CD8-positive, alpha-beta memory T cell (primary cell): ENCODE measurements at regions not wholly inside any gene's neighbourhood (a gene's known extent, or its start where the extent isn't known, plus 50 kb on each side); places are given as distances from the start of the nearest gene placed in this dataset.

Source experiments
- CTCF ChIA-PET: fragments of 350-600 bp; sonication (Branson Sonifier 250); formaldehyde crosslinking; loops from one replicate; lab custom pipeline; 2021; ENCODE audit warnings: antibody characterized with exemption; lab: Charles Lee
- POLR2A ChIA-PET: fragments of 350-600 bp; sonication (Branson Sonifier 250); formaldehyde crosslinking; loops from one replicate; lab custom pipeline; 2021; ENCODE audit warnings: antibody characterized with exemption; lab: Charles Lee
- DNase-seq, 5 donors: peaks; one replicate each; pipeline versions ENCODE4 v3.0.0 to v3.0.0-alpha.2; 2020 to 2022; ENCODE audit warnings: mixed read lengths in 1 of 5
- H3K27ac ChIP-seq: one replicate; pipeline ENCODE4 v1.7.0; 2013; ENCODE audit warnings: low read depth, mild to moderate bottlenecking, low read length, moderate library complexity
- H3K27me3 ChIP-seq: 2 replicates; pipeline ENCODE4 v1.7.0; 2013; ENCODE audit warnings: low read length, mild to moderate bottlenecking; ENCODE audit not compliant: insufficient read depth, poor library complexity, severe bottlenecking
- H3K36me3 ChIP-seq: 2 replicates; pipeline ENCODE4 v1.7.0; 2013; ENCODE audit warnings: mild to moderate bottlenecking, low read length, moderate library complexity; ENCODE audit not compliant: insufficient read depth
- H3K4me1 ChIP-seq: 2 replicates; pipeline ENCODE4 v1.7.0; 2013; ENCODE audit warnings: mild to moderate bottlenecking, low read length, moderate library complexity; ENCODE audit not compliant: insufficient read depth
- H3K4me3 ChIP-seq: 2 replicates; pipeline ENCODE4 v1.7.0; 2013; ENCODE audit warnings: mild to moderate bottlenecking, low read length
- H3K9me3 ChIP-seq: 2 replicates; pipeline ENCODE4 v1.7.0; 2013; ENCODE audit warnings: mild to moderate bottlenecking, low read length
- H3K27ac Mint-ChIP-seq, 8 donors: one replicate each; pipeline ENCODE4 v1.8.0; 2020 to 2021; ENCODE audit warnings: mixed read lengths in 8 of 8, mild to moderate bottlenecking in 6 of 8, inconsistent platforms in 3 of 8, moderate library complexity in 3 of 8
- H3K27me3 Mint-ChIP-seq, 2 donors: one replicate each; pipeline ENCODE4 v1.8.0; 2020 to 2021; ENCODE audit warnings: mixed read lengths in 2 of 2, mild to moderate bottlenecking in 1 of 2, moderate library complexity in 1 of 2
- H3K36me3 Mint-ChIP-seq, 3 donors: one replicate each; pipeline ENCODE4 v1.8.0; 2020 to 2021; ENCODE audit warnings: mixed read lengths in 3 of 3, inconsistent platforms in 1 of 3, mild to moderate bottlenecking in 1 of 3
- H3K4me1 Mint-ChIP-seq, 3 donors: one replicate each; pipeline ENCODE4 v1.8.0; 2020 to 2021; ENCODE audit warnings: mixed read lengths in 3 of 3, inconsistent platforms in 1 of 3, mild to moderate bottlenecking in 1 of 3
- H3K4me3 Mint-ChIP-seq, 7 donors: one replicate each; pipeline ENCODE4 v1.8.0; 2020 to 2021; ENCODE audit warnings: mixed read lengths in 7 of 7, mild to moderate bottlenecking in 6 of 7, moderate library complexity in 4 of 7, inconsistent platforms in 2 of 7
- H3K9me3 Mint-ChIP-seq, 5 donors: one replicate each; pipeline ENCODE4 v1.8.0; 2020 to 2022; ENCODE audit warnings: mixed read lengths in 5 of 5, mild to moderate bottlenecking in 3 of 5, moderate library complexity in 2 of 5, inconsistent platforms in 1 of 5

- Mint-ChIP-seq H3K36me3 (no peaks in the 10 kb centered on the region), H3K9me3 (peaks cover 0 to 3% (median 0%) of the 10 kb centered on the region in 5 donors), H3K27ac (no peak overlapping the region), H3K4me3 (no peak overlapping the region), H3K4me1 (no peaks in the 10 kb centered on the region), H3K27me3 (no peaks in the 10 kb centered on the region)
- no peaks in the 10 kb centered on the region for H3K4me1 ChIP-seq
- no peak overlapping the region for H3K27ac ChIP-seq
- no peaks in the 10 kb centered on the region for H3K36me3 ChIP-seq
- ChIA-PET CTCF (no interaction called here), POLR2A (no interaction called here)
- no peak for DNase-seq
- H3K4me3 ChIP-seq = no peak overlapping the region
- H3K27me3 ChIP-seq = no peaks in the 10 kb centered on the region
- H3K9me3 ChIP-seq = no peaks in the 10 kb centered on the region
These were observed 252.6 kb downstream of the ACTL7B start for GRCh38 chr9:108603141-108603540.

- no peak for DNase-seq
- POLR2A ChIA-PET = no interaction called here
These were observed 254.9 kb downstream of the ACTL7B start for GRCh38 chr9:108600896-108601295.

GRCh38 chr9:108599571-108599970 is 256.2 kb downstream of the ACTL7B start:
- Histone ChIP-seq H3K4me3 (no peak overlapping the region), H3K36me3 (no peaks in the 10 kb centered on the region), H3K27ac (no peak overlapping the region), H3K27me3 (no peaks in the 10 kb centered on the region), H3K9me3 (no peaks in the 10 kb centered on the region), H3K4me1 (no peaks in the 10 kb centered on the region)
- ChIA-PET CTCF (no interaction called here), POLR2A (no interaction called here)
- Mint-ChIP-seq H3K27me3 (no peaks in the 10 kb centered on the region), H3K36me3 (no peaks in the 10 kb centered on the region), H3K27ac (no peak overlapping the region), H3K9me3 (peaks cover 0 to 3% (median 1%) of the 10 kb centered on the region in 5 donors), H3K4me1 (no peaks in the 10 kb centered on the region), H3K4me3 (no peak overlapping the region)
- no peak for DNase-seq

More at GRCh38 chr9:108600896-108601295, 254.9 kb downstream of the ACTL7B start:
- Histone ChIP-seq H3K4me1 (no peaks in the 10 kb centered on the region), H3K36me3 (no peaks in the 10 kb centered on the region), H3K4me3 (no peak overlapping the region), H3K27me3 (no peaks in the 10 kb centered on the region), H3K9me3 (no peaks in the 10 kb centered on the region), H3K27ac (no peak overlapping the region)
- Mint-ChIP-seq H3K4me1 (no peaks in the 10 kb centered on the region), H3K4me3 (no peak overlapping the region), H3K27ac (no peak overlapping the region), H3K27me3 (no peaks in the 10 kb centered on the region), H3K36me3 (no peaks in the 10 kb centered on the region), H3K9me3 (peaks cover 0 to 3% (median 0%) of the 10 kb centered on the region in 5 donors)
- CTCF ChIA-PET = no interaction called here

DNA sequence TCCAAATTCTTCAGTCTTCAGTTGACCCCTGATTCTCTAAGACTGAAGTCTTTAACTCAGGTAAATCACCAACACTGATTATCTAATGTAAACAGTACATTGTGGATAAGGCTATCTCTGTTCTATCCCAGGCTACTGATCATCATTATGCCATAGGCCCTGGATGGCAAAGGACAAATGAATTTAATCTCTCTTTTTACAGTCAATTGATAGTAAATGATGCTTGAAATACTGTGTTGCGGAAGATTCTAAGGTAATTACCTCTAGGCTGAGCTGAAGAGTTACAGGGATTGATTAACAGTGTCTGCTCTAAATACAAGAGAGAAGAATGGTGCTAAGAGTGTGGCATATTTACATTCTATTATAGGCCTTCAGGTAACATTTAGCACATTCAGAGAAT is 264.7 kb downstream of the ACTL7B start:
- Histone ChIP-seq H3K36me3 (no peaks in the 10 kb centered on the region), H3K4me3 (no peak overlapping the region), H3K4me1 (no peaks in the 10 kb centered on the region), H3K27ac (no peak overlapping the region), H3K9me3 (no peaks in the 10 kb centered on the region), H3K27me3 (no peaks in the 10 kb centered on the region)
- Mint-ChIP-seq H3K4me1 (no peaks in the 10 kb centered on the region), H3K36me3 (no peaks in the 10 kb centered on the region), H3K27ac (no peak overlapping the region), H3K4me3 (no peak overlapping the region), H3K9me3 (peaks cover 0 to 5% (median 0%) of the 10 kb centered on the region in 5 donors), H3K27me3 (peaks cover 2% of the 10 kb centered on the region in 2 donors)
- POLR2A ChIA-PET = no interaction called here
- CTCF ChIA-PET = no interaction called here
- no peak for DNase-seq

- peaks cover 2% of the 10 kb centered on the region in 2 donors for H3K27me3 Mint-ChIP-seq
- ChIA-PET CTCF (no interaction called here), POLR2A (no interaction called here)
- H3K4me1 Mint-ChIP-seq = no peaks in the 10 kb centered on the region
- H3K4me1 ChIP-seq = no peaks in the 10 kb centered on the region
- no peaks in the 10 kb centered on the region for H3K27me3 ChIP-seq
- no peak overlapping the region for H3K4me3 ChIP-seq
- H3K9me3 ChIP-seq = no peaks in the 10 kb centered on the region
- H3K27ac ChIP-seq = no peak overlapping the region
- H3K36me3 Mint-ChIP-seq = no peaks in the 10 kb centered on the region
- H3K36me3 ChIP-seq = no peaks in the 10 kb centered on the region
- no peak overlapping the region for H3K4me3 Mint-ChIP-seq
- no peak for DNase-seq
- peaks cover 0 to 3% (median 0%) of the 10 kb centered on the region in 5 donors for H3K9me3 Mint-ChIP-seq
- no peak overlapping the region for H3K27ac Mint-ChIP-seq
These were observed 267.5 kb downstream of the ACTL7B start for GRCh38 chr9:108588246-108588645.

DNA sequence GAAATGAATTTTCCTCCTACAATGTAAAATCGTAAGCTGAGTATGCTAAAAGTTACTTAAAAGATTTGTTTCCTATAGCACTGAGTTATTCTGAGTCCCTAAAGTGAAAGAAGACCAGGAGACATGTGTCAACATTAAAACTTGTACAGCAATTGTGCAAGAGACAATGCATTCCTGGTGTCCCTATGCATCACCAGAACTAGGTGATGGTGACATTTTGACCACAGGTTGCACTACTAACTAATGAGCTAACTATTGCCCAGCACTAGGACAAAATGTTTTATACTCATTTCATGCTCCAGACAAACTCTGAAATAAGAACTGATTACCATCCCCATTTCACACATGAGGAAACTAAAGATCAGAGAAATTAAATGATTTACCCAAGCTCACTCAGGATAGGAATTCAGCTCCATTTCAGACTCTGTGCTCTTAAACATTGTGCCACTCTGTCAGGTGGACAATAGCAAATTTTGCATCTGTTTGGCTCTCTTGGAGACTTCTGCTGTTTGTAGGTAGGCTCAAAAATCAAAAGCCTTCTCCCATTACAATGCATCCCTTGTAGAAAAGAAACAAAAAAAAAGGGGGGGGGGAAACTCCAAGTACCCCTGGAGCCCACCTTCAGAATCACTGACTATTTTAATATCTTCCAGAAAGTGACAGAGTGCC is 269.2 kb downstream of the ACTL7B start:
- Histone ChIP-seq H3K36me3 (no peaks in the 10 kb centered on the region), H3K27me3 (no peaks in the 10 kb centered on the region), H3K4me3 (no peak overlapping the region), H3K27ac (no peak overlapping the region), H3K4me1 (no peaks in the 10 kb centered on the region), H3K9me3 (no peaks in the 10 kb centered on the region)
- peaks cover 2 to 5% of the 10 kb centered on the region in 2 donors for H3K27me3 Mint-ChIP-seq
- CTCF ChIA-PET = no interaction called here
- H3K4me3 Mint-ChIP-seq = no peak overlapping the region
- POLR2A ChIA-PET = no interaction called here
- no peaks in the 10 kb centered on the region for H3K36me3 Mint-ChIP-seq
- no peak for DNase-seq
- H3K4me1 Mint-ChIP-seq = no peaks in the 10 kb centered on the region
- H3K9me3 Mint-ChIP-seq = peaks cover 0 to 4% (median 2%) of the 10 kb centered on the region in 5 donors
- H3K27ac Mint-ChIP-seq = no peak overlapping the region

DNA sequence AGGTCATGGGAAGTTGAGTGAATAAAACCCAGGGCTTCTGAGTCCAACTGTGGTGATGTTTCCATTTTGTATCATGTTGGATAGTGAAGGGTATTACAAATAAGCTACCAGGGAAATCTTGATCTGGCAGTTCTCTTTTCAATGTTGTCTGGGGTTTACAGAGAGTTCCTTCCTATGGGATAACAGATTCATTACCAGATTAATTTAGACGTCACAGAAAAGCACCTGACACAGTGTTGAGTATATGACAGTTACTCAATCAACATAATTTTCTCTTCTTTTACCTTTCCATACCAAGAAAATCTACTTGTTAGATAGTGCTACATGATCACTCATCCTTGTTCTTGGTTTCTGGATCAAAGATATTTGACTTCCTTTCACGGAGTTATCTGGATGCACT is 270.9 kb downstream of the ACTL7B start:
- H3K4me3 ChIP-seq = no peak overlapping the region
- H3K4me1 ChIP-seq = no peaks in the 10 kb centered on the region
- no peak overlapping the region for H3K27ac ChIP-seq
- H3K36me3 ChIP-seq = no peaks in the 10 kb centered on the region
- ChIA-PET CTCF (no interaction called here), POLR2A (no interaction called here)
- H3K27me3 Mint-ChIP-seq = peaks cover 0 to 5% of the 10 kb centered on the region in 2 donors
- H3K27ac Mint-ChIP-seq = no peak overlapping the region
- H3K27me3 ChIP-seq = no peaks in the 10 kb centered on the region
- H3K4me1 Mint-ChIP-seq = no peaks in the 10 kb centered on the region
- H3K36me3 Mint-ChIP-seq = no peaks in the 10 kb centered on the region
- H3K4me3 Mint-ChIP-seq = no peak overlapping the region
- peaks cover 0 to 4% (median 2%) of the 10 kb centered on the region in 5 donors for H3K9me3 Mint-ChIP-seq
- no peaks in the 10 kb centered on the region for H3K9me3 ChIP-seq
- no peak for DNase-seq

DNA sequence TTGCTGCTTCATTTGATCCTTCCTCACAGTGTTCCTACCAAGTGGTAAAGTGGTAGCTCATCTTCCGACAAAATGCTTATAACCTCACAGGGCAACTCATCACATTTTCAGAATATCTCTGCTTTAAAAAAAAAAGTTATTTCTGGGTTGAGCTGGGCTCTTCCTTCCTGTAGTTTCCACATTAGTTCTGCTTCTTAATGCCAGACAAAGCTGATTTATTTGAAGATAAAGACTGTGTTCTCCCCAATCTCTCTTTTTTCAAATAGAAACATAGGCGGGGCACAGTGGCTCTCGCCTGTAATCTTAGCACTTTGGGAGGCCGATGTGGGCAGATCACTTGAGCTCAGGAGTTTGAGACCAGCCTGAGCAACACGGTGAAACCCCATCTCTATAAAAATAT is 273.1 kb downstream of the ACTL7B start:
- Histone ChIP-seq H3K27me3 (no peaks in the 10 kb centered on the region), H3K4me1 (no peaks in the 10 kb centered on the region), H3K36me3 (no peaks in the 10 kb centered on the region), H3K9me3 (no peaks in the 10 kb centered on the region), H3K27ac (no peak overlapping the region), H3K4me3 (no peak overlapping the region)
- Mint-ChIP-seq H3K4me3 (no peak overlapping the region), H3K9me3 (peaks cover 0 to 4% (median 2%) of the 10 kb centered on the region in 5 donors), H3K27ac (no peak overlapping the region), H3K36me3 (no peaks in the 10 kb centered on the region), H3K27me3 (peaks cover 0 to 5% of the 10 kb centered on the region in 2 donors), H3K4me1 (no peaks in the 10 kb centered on the region)
- POLR2A ChIA-PET = no interaction called here
- DNase-seq = no peak
- CTCF ChIA-PET = no interaction called here
